A673 (cell line): ENCODE measurements at regions not wholly inside any gene's neighbourhood (a gene's known extent, or its start where the extent isn't known, plus 50 kb on each side); places are given as distances from the start of the nearest gene placed in this dataset.

ENCODE experiments used
- CTCF ChIP-seq: fragments of 300-800, 200-600 bp; sonication (generic); conservative IDR thresholded peaks from 2 replicates; pipeline ENCODE4 v1.5.1; 2017; ENCODE audit warnings: low read depth, mild to moderate bottlenecking, antibody characterized with exemption, low read length, moderate library complexity, mixed read lengths
- EZH2 ChIP-seq: fragments of 200-600 bp; sonication (generic); IDR thresholded peaks from 2 replicates; pipeline ENCODE4 v1.6.1; 2017; ENCODE audit warnings: borderline replicate concordance, low read depth, mild to moderate bottlenecking, mixed read lengths, antibody characterized with exemption, low read length; ENCODE audit not compliant: poor library complexity, severe bottlenecking

GRCh38 chr20:4569092-4569491, 117.2 kb upstream of the PRNP start:
- peak; percentile 43 for TF ChIP-seq CTCF
- no peak for TF ChIP-seq EZH2
